ENCODE measurements at regions not wholly inside any gene's neighbourhood (a gene's known extent, or its start where the extent isn't known, plus 50 kb on each side); places are given as distances from the start of the nearest gene placed in this dataset.

DNA sequence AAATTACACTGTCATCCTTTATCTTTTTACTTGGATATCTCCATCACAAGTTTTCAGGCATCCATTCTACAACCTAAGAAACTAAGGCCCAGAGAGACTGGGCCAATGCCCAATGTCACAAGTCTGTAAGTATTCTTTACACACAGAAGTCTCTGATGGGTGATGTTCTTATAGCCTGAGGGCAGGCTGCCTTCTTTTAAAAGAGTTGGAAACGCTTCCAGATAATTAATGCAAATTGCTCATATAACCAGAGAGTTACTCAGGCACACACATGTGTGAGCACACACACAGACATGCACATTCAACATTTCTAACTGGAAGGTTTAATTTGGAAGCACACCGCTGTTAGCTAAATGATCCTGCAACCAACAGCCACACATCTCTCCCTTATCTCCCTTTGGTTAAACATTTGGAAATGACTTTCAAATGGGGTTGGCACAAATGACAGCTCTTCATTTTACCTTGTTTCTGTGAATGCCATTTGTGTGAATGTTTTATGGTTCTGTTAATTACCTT is 160.8 kb upstream of the TMPO start:
- H3K27me3 Mint-ChIP-seq, result peaks cover 31% of the 10 kb centered on the region

DNA sequence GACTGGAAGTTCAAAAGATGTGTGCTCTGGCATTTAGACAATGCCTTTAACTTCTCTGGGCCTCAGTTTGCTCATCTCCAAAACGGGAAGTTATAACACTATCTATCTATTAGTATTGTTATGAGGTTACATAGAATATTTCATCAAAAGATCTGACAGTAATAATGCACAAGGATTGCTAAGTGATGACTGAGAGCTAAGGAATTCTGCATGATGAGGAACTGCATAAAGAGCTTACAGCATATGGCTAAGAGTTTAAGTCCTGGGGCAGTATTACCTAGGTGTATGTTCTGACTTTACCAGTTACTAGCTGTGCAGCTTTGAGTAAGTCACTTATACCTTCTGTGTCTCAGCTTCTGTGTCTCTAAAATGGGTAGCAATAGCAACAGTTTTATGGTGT is 160.1 kb upstream of the TMPO start:
- no peak for DNase-seq
- POLR2A ChIA-PET, result no interaction called here
- CTCF ChIA-PET, result no interaction called here
- Mint-ChIP-seq H3K36me3 (ENCODE audit: low read depth) (no peaks in the 10 kb centered on the region), H3K4me1 (peaks cover 26% of the 10 kb centered on the region), H3K4me3 (no peak overlapping the region), H3K9me3 (no peaks in the 10 kb centered on the region), H3K27me3 (peaks cover 32% of the 10 kb centered on the region), H3K27ac (no peak overlapping the region)

More for the DNA sequence above, 160.8 kb upstream of the TMPO start:
- CTCF ChIA-PET, result no interaction called here
- Mint-ChIP-seq H3K27ac (no peak overlapping the region), H3K4me1 (peaks cover 27% of the 10 kb centered on the region), H3K4me3 (no peak overlapping the region), H3K36me3 (ENCODE audit: low read depth) (no peaks in the 10 kb centered on the region), H3K9me3 (no peaks in the 10 kb centered on the region)
- POLR2A ChIA-PET, result no interaction called here
- no peak for DNase-seq

DNA sequence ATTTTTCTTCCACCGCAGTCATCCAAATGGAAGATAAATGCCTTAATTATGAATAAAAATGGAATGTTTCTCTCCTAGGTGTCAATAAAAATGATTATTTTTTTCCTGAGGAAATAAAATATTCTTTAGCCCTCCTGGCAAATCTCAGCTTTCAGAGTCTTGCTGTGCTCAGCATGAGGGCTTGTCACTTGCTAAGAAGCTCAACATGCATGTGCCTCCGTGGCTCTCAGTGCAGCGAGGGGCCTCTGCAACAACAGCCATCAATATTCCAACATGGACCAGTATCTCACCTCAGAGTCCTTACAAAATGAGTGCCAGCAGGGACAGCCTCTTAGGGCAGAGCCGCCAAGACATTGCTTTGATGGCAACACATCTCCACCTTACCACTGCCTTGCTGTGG is 159.5 kb upstream of the TMPO start:
- Mint-ChIP-seq H3K9me3 (no peaks in the 10 kb centered on the region), H3K27ac (no peak overlapping the region), H3K27me3 (peaks cover 31% of the 10 kb centered on the region), H3K4me3 (no peak overlapping the region), H3K4me1 (peaks cover 23% of the 10 kb centered on the region), H3K36me3 (ENCODE audit: low read depth) (no peaks in the 10 kb centered on the region)
- CTCF ChIA-PET, result no interaction called here
- POLR2A ChIA-PET, result no interaction called here
- no peak for DNase-seq

DNA sequence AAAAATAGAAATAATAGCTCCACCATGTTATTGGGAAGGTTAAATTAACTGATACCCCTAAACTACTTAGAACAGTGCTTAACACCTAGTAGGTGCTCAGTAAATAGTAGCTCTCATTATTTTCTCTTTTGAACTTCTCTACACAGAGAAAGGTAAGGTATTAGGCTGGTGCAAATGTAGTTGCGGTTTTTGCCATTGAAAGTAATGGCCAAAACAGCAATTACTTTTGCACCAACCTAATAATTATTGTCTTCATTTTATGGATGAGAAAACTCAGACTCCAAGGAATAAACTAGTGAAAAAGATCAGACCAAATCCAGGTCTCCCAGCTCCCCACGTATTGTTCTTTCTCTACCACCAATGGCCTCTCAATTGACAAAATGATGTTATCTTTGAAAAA is 157.2 kb upstream of the TMPO start:
- Mint-ChIP-seq H3K9me3 (no peaks in the 10 kb centered on the region), H3K27me3 (peaks cover 35% of the 10 kb centered on the region), H3K27ac (no peak overlapping the region), H3K4me1 (peaks cover 4% of the 10 kb centered on the region), H3K4me3 (no peak overlapping the region), H3K36me3 (ENCODE audit: low read depth) (no peaks in the 10 kb centered on the region)
- ChIA-PET CTCF (no interaction called here), POLR2A (no interaction called here)
- DNase-seq, result no peak

DNA sequence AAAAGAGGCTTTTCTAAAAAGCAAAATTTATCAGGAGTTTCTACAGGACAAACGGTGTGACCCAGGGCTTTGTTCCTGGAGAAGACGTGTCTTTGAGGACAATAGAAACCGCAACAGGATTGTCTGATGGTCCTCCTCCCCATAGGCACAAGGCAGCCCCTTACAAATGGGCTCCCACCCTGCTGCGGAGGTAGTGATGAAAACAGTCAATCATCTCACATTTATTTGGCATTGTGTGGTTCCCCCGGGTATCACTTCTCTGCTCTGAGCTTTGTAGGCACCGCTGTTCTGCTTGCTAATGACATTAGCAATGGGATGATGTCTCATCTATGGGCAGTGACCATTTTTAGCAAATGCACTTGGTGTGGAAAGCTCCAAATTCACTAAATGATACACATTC is 155.5 kb upstream of the TMPO start:
- Mint-ChIP-seq H3K9me3 (no peaks in the 10 kb centered on the region), H3K27me3 (peaks cover 48% of the 10 kb centered on the region), H3K4me3 (no peak overlapping the region), H3K4me1 (no peaks in the 10 kb centered on the region), H3K27ac (no peak overlapping the region), H3K36me3 (ENCODE audit: low read depth) (no peaks in the 10 kb centered on the region)
- no peak for DNase-seq
- ChIA-PET POLR2A (no interaction called here), CTCF (no interaction called here)

DNA sequence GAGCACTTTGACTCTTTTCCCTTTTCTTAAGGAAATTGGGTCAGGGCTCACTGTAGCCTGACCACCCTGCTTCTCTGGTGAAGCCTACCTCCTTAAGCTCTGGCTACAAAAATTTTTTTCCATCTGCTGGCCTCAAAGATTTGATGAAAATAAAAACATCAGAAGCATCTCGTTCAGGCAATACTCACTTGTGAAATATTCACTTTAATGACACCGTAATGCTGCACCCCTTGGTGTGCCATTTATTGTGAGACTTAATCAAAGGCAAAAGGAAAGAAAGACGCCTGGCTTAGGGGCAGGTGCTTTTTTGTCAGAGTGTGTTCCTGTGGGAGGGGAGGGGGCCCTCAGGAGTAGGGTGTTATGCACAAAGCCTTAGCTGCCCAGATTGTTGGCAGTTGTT is 155.0 kb upstream of the TMPO start:
- H3K27me3 Mint-ChIP-seq, result peaks cover 49% of the 10 kb centered on the region
- DNase-seq, result no peak
- ChIA-PET CTCF (no interaction called here), POLR2A (no interaction called here)
- H3K36me3 Mint-ChIP-seq (ENCODE audit: low read depth), result no peaks in the 10 kb centered on the region
- H3K4me3 Mint-ChIP-seq, result no peak overlapping the region
- no peaks in the 10 kb centered on the region for H3K9me3 Mint-ChIP-seq
- no peak overlapping the region for H3K27ac Mint-ChIP-seq
- H3K4me1 Mint-ChIP-seq, result no peaks in the 10 kb centered on the region

DNA sequence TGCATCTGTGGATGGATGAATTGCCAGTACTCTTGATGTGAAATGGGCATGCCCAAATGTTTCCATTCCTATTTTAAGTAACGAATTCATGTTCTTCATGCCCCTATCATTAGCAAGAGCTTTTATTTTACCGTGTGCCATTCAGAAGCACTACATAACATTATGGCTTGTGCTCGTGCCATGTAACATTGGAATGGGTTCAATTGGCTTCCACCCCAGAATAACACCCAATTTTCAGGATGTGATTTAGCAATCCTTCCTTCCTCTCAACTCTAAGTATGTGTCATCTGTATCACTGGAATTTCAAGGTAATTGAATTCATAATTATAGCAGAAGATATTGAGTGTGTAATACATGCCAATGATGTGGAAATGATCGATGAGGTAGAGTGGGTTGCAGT is 145.8 kb upstream of the TMPO start:
- POLR2A ChIA-PET, result no interaction called here
- Mint-ChIP-seq H3K36me3 (ENCODE audit: low read depth) (peaks cover 16% of the 10 kb centered on the region), H3K4me1 (peaks cover 31% of the 10 kb centered on the region), H3K4me3 (no peak overlapping the region), H3K9me3 (peaks cover 3% of the 10 kb centered on the region), H3K27me3 (peaks cover 39% of the 10 kb centered on the region), H3K27ac (no peak overlapping the region)
- no peak for DNase-seq
- CTCF ChIA-PET, result no interaction called here

DNA sequence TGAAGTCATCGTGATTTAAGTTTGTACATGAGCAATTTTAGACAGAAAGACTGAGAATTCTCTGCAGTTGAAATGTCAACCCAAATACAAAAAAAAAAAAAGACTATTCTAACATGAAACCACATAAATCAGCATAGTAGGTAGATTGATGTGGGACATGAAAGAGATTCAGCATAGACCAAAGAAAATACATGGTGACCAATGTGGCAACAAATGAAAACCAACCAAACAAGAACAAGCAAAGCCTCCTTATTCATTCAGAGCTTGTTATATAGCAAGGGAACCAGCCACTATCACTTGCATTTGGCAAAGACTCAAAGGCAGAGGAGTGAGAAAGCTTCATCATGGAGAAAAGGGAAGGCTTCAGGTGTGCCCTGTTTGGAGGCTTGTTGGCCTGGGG is 144.4 kb upstream of the TMPO start:
- ChIA-PET CTCF (interaction anchor here (0.6 to 1.3 kb wide), 3 partner anchors 19 to 410 kb away, joined by 3 to 4 read pairs (median 4); no protein-coding TSS in a partner anchor), POLR2A (no interaction called here)
- Mint-ChIP-seq H3K27me3 (peaks cover 42% of the 10 kb centered on the region), H3K4me3 (no peak overlapping the region), H3K36me3 (ENCODE audit: low read depth) (peaks cover 16% of the 10 kb centered on the region), H3K9me3 (peaks cover 3% of the 10 kb centered on the region), H3K27ac (peak overlapping the region; percentile 50), H3K4me1 (peaks cover 31% of the 10 kb centered on the region)
- no peak for DNase-seq

DNA sequence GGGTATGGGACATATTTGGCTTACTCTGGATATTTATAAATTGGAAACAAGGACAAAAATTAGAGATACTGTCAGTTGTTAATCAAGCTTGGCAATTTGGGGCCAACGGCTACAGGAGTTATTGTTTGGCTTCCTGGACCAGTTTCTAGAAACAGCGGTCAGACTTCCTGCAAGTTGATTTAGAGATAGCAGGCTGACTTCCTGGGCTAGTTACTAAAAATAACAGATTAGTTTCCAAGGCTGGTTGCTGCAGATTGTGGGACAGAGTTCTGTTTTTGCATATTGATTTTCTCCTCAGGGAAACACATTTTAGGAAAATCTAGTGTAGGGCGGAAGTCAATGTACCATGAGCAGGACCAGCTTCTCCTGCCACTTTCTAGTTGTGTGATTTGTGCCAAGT is 144.0 kb upstream of the TMPO start:
- Mint-ChIP-seq H3K4me1 (peaks cover 31% of the 10 kb centered on the region), H3K27ac (peak overlapping the region; percentile 50), H3K27me3 (peaks cover 44% of the 10 kb centered on the region), H3K4me3 (no peak overlapping the region), H3K36me3 (ENCODE audit: low read depth) (peaks cover 16% of the 10 kb centered on the region), H3K9me3 (peaks cover 3% of the 10 kb centered on the region)
- CTCF ChIA-PET, result interaction anchor here (0.6 to 1.3 kb wide), 3 partner anchors 19 to 411 kb away, joined by 3 to 4 read pairs (median 4); no protein-coding TSS in a partner anchor
- POLR2A ChIA-PET, result no interaction called here
- peak; percentile 26 for DNase-seq

DNA sequence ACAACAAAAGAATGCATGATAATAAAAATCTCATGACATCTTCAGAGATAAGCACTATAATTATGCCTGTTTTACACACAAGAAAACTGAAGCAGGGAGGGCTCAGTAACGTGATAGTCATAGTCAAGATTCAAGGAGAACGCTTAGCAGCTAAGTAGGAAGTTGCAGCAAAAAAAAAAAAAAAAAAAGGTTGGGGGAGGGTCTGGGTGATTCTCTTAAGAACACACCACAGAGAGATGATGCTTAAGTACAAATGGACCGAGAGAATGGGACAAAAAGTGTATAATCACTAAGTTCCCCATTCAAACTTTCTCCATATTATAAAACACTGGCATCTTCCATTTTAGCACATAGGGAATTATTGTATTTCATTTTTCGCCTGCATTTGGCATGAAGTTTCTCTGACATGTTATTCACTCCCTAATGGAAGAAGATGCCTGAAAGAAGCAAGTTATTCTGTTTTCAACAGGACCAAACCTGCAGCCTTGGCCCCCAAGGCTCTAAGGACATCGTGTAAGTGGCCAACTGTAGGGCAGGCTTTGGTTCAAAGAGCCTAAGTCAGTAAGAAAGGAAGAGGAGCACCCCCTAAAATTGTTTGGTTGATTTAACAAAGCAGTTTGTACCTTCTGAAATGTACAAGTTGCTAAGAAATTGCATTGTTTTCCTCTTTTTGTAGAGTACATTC is 142.9 kb upstream of the TMPO start:
- H3K27ac Mint-ChIP-seq, result no peak overlapping the region
- H3K4me1 Mint-ChIP-seq, result peaks cover 31% of the 10 kb centered on the region
- peaks cover 16% of the 10 kb centered on the region for H3K36me3 Mint-ChIP-seq (ENCODE audit: low read depth)
- DNase-seq, result no peak
- H3K27me3 Mint-ChIP-seq, result peaks cover 48% of the 10 kb centered on the region
- POLR2A ChIA-PET, result no interaction called here
- CTCF ChIA-PET, result no interaction called here
- no peak overlapping the region for H3K4me3 Mint-ChIP-seq
- H3K9me3 Mint-ChIP-seq, result peaks cover 3% of the 10 kb centered on the region

DNA sequence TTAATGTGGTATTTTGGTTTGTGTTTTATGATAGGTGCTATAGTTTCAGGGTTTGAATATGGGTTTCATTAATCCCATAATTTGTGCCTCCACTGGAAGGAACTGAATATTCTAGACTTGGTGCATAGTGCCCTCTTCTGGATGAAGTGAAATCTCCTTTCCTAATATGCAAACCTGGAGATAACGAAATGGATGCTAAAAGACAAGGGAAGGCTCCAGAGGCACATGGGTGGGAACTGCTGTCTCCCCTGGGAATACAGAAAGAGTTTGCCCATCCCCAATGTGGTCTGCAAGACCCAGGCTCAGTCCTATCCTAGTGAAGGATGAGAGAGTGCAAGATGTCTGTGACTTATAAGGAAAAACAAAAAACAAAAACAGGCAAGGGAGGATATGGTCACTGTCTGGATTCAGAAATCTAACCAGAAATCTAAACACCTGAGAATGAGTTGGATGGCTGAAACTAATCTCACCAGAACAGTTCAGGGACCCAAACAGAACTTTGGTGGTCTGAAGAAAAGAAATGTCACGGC is 142.3 kb upstream of the TMPO start:
- peaks cover 3% of the 10 kb centered on the region for H3K9me3 Mint-ChIP-seq
- no peak overlapping the region for H3K27ac Mint-ChIP-seq
- H3K36me3 Mint-ChIP-seq (ENCODE audit: low read depth), result peaks cover 16% of the 10 kb centered on the region
- ChIA-PET CTCF (interaction anchor here (2.0 kb wide), 1 partner anchor 25 kb away, joined by 6 read pairs; no protein-coding TSS in a partner anchor), POLR2A (no interaction called here)
- DNase-seq, result no peak
- H3K27me3 Mint-ChIP-seq, result peaks cover 47% of the 10 kb centered on the region
- no peak overlapping the region for H3K4me3 Mint-ChIP-seq
- peaks cover 31% of the 10 kb centered on the region for H3K4me1 Mint-ChIP-seq

DNA sequence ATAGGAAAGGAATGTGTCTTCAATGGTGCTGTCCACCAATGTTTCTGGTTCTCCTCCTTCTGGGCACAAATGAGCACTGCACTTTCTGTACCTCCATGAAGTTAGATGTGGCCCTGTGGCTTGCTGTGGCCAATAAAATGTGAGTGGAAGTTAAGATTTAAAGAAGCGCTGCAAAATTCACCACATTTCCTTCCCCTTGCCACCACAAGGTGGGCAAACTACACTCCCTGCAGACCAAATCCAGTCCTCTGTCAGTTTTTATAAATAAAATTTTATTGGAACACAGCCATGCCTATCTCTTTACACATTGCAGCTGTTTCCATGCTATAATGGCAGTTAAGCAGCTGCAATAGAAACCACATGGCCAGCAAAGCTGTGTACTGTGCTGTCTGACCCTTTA is 141.4 kb upstream of the TMPO start:
- Mint-ChIP-seq H3K4me1 (peaks cover 31% of the 10 kb centered on the region), H3K36me3 (ENCODE audit: low read depth) (peaks cover 16% of the 10 kb centered on the region), H3K4me3 (no peak overlapping the region), H3K9me3 (peaks cover 3% of the 10 kb centered on the region), H3K27me3 (peaks cover 50% of the 10 kb centered on the region), H3K27ac (no peak overlapping the region)
- ChIA-PET POLR2A (no interaction called here), CTCF (interaction anchor here (1.8 to 2.0 kb wide), 3 partner anchors 24 to 1225 kb away, joined by 5 to 9 read pairs (median 6); no protein-coding TSS in a partner anchor)
- no peak for DNase-seq

DNA sequence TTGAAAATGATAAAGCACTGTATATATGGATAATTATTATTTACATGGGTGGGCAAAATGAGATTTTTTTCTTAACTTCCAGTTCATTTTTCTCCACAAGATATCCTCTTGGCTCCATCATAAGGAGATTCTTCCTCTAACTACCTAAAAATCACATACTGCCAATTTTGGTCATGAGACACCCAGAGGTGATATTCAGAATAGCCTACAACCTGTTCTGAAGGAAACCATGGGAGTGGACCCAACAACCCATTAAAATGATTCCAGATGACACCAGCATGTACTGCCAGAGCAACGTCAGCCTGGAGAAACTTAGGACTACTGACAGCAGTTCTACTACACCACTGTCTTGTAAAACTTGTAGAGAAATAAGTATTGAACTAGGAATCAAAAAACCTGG is 136.3 kb upstream of the TMPO start:
- Mint-ChIP-seq H3K4me3 (no peak overlapping the region), H3K9me3 (no peaks in the 10 kb centered on the region), H3K27me3 (peaks cover 64% of the 10 kb centered on the region), H3K27ac (no peak overlapping the region), H3K4me1 (no peaks in the 10 kb centered on the region), H3K36me3 (ENCODE audit: low read depth) (no peaks in the 10 kb centered on the region)
- no peak for DNase-seq
- POLR2A ChIA-PET, result no interaction called here
- CTCF ChIA-PET, result no interaction called here

DNA sequence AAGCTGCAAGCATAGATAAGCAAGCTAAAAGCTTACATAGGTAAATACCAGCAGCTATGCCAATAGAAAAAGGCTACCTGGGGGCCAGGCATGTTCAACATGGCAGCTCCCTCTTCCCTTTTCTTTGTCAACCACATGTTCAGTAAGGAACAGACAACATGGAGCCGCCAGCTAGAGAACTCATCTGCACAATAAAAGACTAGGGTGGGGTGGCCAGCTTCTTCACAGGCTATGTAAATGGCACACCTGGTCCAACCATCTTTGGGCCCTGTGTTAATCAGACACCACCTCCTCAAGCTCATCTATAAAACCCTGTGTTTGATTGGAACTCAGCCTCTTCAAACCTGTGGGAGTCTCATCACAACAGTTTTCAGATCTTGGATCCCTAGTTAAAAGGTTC is 129.7 kb upstream of the TMPO start:
- ChIA-PET CTCF (interaction anchor here (1.9 kb wide), 1 partner anchor 12 kb away, joined by 6 read pairs; no protein-coding TSS in a partner anchor), POLR2A (no interaction called here)
- H3K4me1 Mint-ChIP-seq, result no peaks in the 10 kb centered on the region
- H3K27ac Mint-ChIP-seq, result no peak overlapping the region
- H3K36me3 Mint-ChIP-seq (ENCODE audit: low read depth), result no peaks in the 10 kb centered on the region
- H3K4me3 Mint-ChIP-seq, result no peak overlapping the region
- no peak for DNase-seq
- no peaks in the 10 kb centered on the region for H3K9me3 Mint-ChIP-seq
- peaks cover 40% of the 10 kb centered on the region for H3K27me3 Mint-ChIP-seq
